GM18508 (cell line): ENCODE measurements at regions not wholly inside any gene's neighbourhood (a gene's known extent, or its start where the extent isn't known, plus 50 kb on each side); places are given as distances from the start of the nearest gene placed in this dataset.

Experiments used
- ATAC-seq: cut with Tn5 transposase; IDR thresholded peaks from one replicate; pipeline ENCODE4 v1.9.1; 2021; ENCODE audit warnings: moderate number of reproducible peaks; ENCODE audit not compliant: insufficient read depth, unreplicated experiment

DNA sequence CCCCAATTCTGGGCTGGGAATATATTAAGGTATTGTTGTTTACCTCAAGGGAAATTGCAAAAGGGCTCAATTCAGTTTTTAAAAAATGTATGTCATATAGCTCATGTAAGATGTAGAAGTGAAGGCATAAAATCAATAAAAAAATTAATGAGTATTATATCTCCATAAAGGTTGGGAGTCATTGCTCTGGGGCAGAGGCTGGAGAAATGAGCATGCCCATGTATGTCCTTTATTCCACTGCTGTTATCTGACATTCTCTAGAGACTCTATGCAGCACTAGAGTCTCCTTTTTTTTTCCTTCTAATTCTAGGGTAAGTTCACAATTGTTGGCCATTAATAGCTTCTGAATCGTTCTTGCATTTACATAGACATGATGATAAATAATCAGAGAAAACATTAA lies 394.8 kb downstream of the KLF12 start:
- no peak for ATAC-seq

DNA sequence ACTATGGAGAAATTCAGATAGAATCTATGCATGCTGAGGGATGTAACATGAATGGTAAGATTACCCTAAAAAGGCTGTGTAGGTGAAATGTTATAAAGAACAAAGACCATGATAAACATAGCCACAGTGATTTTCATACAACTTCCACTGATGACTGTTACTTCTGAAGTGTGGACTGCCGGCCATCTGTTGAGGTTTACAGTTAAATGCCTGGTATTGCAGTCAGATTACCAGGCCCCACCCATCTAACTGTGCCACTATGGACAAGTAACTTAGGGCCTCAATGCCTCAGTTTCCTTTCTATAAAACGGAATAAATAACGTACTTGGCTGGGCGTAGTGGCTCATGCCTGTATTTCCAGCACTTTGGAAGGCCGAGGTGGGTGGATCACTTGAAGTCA lies 395.6 kb downstream of the KLF12 start:
- no peak for ATAC-seq

DNA sequence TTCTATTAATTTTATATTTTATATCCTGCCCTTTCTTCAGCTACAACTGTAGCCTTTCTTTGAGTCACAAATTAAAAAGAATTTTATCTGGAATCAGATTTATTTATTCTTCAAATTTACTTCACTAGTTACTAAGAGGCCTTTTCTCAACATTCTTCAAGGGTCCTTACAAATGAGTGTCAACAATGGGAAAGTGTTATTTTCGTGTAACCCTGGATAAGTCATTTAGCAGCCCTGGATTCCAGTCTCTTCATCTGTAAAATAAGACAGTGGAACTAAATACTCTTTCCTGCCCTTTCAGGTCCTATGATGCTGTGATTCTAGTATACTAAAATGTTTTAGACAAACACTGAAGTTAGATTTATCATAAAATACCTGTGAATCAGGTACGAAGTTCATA lies 397.0 kb downstream of the KLF12 start:
- ATAC-seq = no peak

DNA sequence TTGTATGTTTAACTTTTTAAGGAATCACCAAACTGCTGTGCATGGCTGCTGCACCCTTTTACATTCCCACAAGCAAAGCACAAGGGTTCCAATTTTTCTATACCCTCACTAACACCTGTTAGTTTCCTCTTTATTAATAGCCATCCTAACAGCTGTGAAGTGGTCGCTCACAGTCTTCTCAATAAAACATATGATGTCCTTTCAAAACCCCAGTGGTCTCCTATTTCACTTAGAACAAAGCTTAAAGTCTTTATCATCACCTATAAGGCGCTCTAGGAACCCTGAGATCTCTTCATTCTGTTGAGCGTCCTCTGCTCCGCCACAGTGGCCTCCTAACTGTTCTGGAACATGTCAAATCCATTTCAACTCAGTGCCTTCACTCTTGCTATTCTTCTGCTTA lies 400.5 kb downstream of the KLF12 start:
- ATAC-seq = no peak

DNA sequence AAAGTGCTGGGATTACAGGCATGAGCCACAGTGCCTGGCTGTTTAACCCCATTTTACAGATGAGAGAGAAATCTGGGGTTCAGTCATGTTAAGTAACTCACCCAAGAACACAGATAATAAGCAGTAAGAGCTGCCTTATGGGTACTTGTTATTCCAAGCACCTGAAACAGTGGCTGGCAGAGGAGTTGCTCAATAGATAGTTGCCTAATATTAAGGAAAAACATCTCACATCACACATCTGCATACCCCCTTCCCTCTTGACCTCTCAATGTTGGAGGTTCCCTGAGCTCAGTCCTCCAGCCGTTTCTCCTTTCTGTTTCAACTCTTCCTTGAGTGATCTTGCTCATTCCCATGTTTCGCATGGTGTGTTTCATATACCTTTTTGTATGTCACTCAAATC lies 401.9 kb downstream of the KLF12 start:
- ATAC-seq = no peak

DNA sequence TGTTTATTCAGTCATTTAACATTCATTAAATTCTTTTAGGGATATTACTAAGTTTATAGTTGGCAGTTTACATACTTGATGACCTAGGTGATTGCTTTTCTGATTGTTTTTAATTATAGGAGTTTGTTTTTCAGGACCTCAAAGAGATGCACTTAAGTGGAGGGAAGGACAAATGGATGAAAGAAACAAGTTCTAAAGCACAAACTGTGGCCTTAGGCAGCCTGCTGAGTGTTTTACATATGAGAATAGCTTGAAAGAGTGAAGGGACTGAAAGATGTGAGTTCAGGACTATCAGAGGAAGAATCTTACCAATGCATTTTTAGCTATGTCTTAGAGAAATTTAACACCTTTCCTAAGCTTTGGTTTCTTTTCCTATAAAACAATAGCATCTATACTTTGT lies 402.6 kb downstream of the KLF12 start:
- ATAC-seq = no peak

DNA sequence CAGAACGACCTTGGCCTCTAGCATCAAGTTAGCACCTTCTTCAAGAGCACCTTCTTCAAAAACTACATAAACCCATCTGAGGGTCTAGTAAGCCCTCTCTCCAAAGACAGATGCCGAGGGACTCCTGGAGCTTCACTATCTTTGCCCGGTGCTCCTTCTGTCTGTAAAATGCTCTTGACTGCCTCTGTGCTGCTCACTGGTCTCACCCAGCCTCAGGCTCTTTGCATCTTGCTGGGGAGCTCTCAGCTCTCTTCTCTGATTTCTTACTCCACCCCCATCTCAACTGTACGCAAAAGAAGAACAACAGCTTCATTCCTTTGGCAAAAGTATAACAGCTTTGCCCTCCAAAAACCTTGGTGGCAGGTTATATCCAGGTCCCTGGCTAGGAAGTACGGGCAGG lies 404.2 kb downstream of the KLF12 start:
- no peak for ATAC-seq

DNA sequence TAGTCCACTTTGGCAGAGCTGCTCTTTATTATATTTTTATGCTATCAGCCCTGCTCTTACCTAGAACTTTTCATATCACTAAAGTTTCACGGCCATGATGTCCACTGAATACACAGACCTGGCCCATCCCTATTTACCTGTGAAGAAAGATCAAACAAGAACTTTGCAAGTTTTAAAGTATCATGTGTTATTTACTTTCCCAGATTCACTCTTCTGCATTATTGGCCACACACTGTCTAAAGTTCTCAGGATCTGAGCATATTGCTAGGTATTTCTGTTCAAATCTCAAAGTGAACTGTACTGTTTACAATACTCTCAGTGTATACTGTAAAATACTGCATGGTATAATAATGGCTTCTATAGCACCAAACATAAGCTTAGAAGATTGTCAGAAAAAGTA lies 405.2 kb downstream of the KLF12 start:
- ATAC-seq = no peak

DNA sequence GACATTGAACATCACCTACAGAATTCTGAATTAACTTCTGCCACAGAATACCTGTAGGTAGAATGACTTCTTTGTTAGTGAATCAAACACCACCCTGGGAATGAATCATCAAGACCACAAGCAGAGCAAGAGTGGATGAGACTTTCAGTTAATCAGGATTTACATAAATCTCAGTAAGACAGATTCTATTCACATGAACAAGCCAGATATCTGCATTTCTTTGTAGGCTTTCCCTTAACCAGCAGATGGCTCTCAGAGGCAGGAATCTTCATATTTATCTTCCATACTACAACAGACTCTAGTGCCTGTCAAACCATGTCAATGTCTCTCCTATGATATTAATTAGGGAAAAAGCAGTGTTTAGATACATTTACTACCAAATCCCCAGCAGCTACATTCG lies 412.1 kb downstream of the KLF12 start:
- ATAC-seq = peak; percentile 90

DNA sequence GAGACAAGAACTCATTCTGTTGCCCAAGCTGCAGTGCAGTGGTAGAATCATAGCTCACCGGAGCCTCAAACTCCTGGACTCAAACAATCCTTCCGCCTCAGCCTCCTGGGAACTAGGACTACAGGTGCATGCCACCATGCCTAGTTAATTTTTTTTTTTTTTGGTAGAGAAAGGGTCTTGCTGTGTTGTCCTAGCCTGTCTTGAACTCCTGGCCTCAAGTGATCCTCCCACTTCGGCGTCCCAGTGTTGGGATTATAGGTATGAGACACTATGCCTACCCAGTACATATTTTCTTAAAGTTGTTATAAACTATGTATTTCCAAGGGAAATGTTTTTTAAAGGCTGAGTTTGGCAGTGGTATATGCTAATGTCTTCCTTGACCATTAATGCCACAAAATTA lies 412.6 kb downstream of the KLF12 start:
- no peak for ATAC-seq

DNA sequence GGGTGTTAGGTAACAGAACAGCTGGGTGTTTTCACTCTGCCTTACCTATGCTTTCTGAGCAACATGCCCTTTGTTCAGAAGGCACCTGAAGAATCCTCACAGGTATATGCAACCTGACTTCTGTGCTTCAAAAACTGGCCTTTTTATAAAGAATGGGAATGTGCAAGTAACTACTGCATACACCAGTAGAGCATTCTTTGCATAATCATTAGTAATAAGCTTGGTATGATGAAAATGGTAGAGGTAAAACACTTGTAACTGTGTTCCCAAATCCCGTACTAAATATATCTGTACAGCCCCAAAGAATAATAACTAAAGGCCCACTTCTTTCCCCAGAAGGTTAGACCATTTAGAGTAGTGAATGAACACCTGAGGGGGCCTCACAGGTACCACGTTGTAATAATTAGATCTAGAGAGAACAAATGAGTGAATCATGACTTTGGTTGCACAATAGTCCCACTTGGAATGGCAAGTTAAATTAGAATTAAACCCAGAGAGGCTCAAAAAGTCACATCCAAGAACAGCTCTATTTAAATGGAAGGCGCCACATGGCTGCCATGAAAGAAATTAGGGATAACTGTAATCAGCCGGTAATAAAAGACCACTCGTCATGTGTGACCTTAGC lies 413.9 kb downstream of the KLF12 start:
- no peak for ATAC-seq

DNA sequence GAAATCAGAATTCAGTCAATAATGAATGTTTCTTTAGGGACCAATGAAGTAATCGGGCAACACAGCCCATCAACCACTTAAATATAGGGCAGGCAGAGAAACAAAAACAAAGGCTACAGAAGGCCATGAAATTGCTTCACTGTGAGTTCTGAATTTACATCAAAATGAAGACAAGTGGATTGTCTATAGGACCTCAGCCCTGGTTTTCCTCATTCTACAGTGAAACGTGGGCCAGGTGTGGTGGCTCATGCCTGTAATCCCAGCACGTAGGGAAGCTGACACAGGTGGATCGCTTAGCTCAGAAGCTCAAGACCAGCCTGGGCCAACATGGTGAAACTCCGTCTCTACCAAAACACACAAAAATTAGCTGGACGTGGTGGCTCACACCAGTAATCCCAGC lies 416.0 kb downstream of the KLF12 start:
- ATAC-seq = no peak

DNA sequence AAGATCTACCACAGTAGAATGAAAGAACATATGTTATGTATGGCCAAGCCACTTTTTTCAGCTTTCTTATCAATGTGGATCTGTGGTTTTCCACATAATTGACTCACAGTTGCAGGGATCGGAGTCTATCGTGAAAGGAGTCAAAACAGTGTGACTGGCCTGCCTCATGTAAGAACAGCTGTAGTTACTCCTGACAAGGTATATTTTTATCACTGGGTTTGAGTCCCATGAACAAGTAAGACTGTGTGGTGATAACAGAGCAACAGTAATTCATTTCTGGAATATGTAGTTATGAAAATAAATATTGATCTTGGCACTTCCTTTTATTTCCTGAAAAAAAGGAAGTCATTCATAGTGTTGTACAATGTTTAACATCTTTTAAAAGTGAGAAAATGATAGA lies 416.6 kb downstream of the KLF12 start:
- ATAC-seq = no peak

DNA sequence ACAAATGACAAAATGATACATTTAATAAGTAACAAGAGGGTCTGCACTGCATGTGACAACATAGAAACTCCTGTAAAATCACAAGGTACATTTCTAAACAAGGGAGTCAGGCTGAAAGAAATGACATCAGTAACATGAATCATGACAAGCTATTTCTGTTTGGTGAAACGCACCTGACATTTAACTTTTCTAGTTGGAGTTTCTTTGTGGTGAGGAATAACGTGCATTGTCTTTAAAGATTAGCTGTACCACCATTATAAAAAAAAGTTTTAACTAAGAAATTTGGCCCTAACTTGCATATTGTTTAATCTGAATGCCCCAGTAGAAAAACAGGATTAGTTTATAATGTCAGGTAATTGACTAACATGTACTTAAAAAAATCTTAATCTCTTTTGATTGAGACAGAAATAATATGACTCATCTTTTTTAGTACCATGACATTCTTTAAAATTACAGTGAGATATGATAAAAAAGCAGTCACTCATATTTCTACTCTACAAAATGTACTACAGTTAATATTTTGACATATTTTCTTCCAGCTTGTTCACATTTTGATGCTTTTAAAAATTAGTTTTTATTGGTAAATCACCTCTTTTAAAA lies 418.2 kb downstream of the KLF12 start:
- ATAC-seq = peak; percentile 40

DNA sequence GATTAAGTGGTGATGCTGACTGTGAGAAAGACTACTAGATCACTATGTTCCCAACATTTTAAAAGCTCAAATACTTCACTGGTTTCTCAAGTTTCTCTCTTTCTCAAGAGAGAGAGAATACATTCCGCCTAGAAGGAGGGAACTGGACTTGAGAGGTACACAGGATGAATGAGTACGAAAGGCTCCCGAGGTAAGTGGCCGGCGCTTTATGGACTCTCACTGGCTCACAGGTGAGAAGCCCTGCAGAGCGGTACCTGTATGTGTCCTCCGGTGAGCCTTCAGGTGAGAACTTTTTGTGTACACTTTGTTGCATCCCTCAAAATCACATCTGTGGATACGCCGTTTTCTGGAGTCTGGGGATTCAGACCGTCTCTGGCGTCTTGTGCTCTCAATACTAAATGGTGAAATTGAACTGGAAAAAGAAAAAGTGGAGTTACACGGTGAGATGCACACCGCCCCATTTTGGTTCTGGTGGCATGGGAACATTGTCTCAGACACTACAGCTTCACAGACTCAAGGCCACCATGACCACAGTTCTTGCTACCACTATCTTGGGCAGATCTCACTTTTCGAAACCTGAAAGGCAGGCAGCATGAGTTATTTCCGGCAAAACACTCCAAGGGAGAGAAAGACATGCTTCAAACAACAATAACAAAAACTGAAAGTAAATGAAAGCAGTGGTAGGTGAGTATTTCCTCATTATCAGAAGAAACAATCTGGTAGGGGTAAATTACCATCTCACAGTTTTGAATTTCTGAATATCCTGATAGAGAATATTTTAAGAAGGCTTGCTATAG lies 418.9 kb downstream of the KLF12 start:
- ATAC-seq = peak; percentile 83

DNA sequence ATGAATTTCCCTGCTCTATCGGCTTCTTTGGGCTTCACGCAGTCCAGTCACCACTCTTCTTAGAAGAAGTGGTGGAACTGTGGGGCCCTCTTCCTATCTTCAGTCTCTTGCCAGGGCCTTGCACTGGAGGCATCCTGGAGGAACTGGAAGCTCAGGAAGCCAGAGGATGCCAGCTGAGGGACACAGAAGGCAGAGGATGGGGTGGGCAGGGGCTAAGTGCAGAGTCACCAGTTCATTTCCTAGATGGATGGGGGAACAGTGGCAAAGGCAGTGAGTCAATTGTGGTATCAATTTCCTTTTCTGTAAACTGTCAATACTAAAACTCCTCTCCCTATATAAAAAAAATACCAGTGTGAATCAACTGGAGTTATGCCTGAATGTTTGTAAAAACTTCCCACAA lies 419.7 kb downstream of the KLF12 start:
- ATAC-seq = no peak

DNA sequence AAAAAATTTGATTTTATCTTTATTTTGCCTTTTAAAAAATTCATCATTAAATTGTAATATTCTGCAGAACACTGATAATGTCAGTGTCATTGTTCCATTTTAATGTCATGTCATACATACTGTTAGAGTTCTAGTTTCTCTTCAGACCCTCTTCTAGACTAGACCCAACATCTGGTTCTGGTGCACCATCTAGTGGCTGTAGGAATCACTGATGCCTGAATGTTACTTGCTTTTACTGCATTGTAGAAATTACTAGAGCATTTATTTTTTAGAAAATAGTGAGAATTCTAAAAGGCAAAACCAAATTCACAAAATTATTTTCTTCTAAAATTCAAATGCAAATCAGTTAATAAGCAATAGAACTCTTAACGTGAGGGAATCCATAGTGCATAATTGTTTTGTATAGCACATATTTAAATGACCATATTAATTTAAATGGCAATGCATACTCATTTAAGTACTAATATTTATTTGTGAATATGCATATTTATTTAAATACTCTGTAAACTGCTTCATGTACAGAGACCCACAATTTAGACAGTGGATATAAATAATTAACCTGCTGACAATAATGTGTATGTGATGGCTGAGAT lies 425.7 kb downstream of the KLF12 start:
- ATAC-seq = peak; percentile 86

DNA sequence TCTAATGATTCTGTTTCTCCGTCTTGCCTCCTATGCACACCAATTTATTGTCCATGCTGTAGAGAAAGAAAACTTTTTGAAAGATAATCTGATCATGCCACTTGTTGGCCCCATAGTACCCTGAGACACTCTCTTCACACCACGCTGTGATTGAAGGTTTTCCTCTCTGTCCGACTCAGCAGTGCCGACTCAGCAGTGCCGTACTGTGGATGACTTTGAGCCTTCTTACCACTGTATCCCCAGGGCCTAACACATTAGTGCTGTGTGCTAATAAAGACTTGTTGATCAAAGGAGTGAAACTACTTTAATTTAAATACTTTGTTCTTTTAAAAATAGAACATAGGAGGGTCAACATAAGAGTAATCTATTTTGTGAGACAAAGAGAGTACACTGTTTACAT lies 429.6 kb downstream of the KLF12 start:
- no peak for ATAC-seq

DNA sequence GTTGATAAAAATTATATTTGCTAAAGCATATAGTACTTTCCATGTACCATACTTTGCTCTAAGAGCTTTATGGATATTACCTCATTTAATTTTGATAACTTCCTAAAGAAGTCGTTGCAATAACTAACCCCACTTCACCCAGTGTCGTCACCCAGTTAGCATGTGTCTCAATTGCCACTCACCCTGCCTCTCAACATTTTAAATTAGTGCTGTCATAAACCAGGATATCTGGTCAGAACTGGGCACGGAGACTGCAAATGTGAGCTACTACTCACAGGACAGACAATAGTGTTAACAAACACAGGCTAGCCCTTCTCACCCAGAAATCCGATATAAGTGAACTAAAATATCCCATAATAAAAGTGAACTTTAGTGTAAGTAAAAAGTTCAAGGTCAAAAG lies 430.6 kb downstream of the KLF12 start:
- no peak for ATAC-seq

DNA sequence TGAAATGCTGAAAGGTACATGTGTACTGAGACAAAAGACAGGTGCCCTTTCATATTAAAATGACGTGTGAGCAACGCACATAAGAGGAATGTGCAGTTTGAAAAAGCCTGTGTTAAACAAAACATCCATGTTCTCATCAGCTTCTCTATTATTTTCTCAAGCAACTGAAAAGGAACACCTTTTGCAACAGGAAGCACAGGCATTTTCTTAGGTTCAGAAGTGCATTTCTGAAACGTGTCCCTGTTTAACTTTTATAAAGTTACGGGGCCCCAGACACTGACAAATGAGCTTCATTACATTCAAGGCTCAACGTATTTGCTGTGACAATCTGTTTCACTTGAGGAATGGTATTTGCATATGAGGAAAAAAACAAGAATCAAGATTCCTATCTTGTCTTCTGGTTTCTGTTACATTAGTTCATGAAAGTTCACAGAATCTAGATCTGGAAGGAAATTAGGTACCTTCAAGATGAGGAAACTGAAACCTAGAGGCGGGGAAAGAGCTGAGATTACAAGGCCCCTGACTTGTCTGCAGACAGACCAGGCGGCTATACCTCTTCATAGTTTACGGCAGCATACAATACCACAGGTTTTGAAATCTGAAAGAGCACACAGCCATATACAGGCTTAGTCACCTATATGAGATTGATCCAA lies 431.7 kb downstream of the KLF12 start:
- ATAC-seq = no peak

DNA sequence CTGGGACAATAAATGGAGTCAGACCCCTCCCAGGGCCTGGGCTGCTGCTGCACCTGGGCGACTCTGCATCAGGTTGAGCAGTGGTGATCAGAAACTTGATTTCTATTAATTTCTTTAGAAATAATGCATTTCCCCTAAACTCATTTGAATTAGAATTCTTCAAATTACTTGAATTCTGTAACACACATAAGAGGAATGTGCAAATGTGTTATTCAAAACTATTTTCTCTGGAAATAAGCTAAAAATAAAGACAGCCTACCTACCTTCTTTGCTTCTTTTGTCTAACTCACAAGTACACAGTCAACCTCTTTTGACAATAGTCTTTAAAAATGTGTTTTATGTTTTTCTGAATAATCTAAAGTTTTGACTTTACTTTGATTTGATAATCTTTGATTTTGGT lies 433.0 kb downstream of the KLF12 start:
- no peak for ATAC-seq
